AG09319 (cell line): ENCODE measurements at regions not wholly inside any gene's neighbourhood (a gene's known extent, or its start where the extent isn't known, plus 50 kb on each side); places are given as distances from the start of the nearest gene placed in this dataset.

Source experiments
- DNase-seq: peaks from one replicate; pipeline ENCODE4 v3.0.0-alpha.2; 2010; ENCODE audit warnings: low read depth; ENCODE audit errors: extremely low read depth
- CTCF ChIP-seq: IDR thresholded peaks from 2 replicates; pipeline ENCODE4 v1.5.1; 2011; ENCODE audit warnings: low read depth, mild to moderate bottlenecking, inconsistent platforms, low read length, moderate library complexity

GRCh38 chr1:30173560-30173959 lies 549.8 kb downstream of the MATN1 start:
- no peak for TF ChIP-seq CTCF
- DNase-seq: no peak

- no peak for TF ChIP-seq CTCF
- no peak for DNase-seq
Observed at GRCh38 chr1:30172757-30173156, 550.6 kb downstream of the MATN1 start.

GRCh38 chr1:30172299-30172694 lies 551.1 kb downstream of the MATN1 start:
- DNase-seq: no peak
- no peak for TF ChIP-seq CTCF

- no peak for TF ChIP-seq CTCF
- no peak for DNase-seq
Observed at GRCh38 chr1:30171537-30172298, 551.7 kb downstream of the MATN1 start.

- no peak for DNase-seq
- TF ChIP-seq CTCF: no peak
Observed at GRCh38 chr1:30169269-30169668, 554.1 kb downstream of the MATN1 start.

- DNase-seq: no peak
- no peak for TF ChIP-seq CTCF
Observed at GRCh38 chr1:30166174-30166573, 557.2 kb downstream of the MATN1 start.

GRCh38 chr1:30165116-30165515 lies 558.3 kb downstream of the MATN1 start:
- TF ChIP-seq CTCF: no peak
- no peak for DNase-seq
